Peyer's patch (tissue), 4 donors: ENCODE measurements at regions not wholly inside any gene's neighbourhood (a gene's known extent, or its start where the extent isn't known, plus 50 kb on each side); places are given as distances from the start of the nearest gene placed in this dataset.

Source experiments
- CTCF ChIP-seq, 6 experiments: fragments of 450-650 bp in 4 of 6; fragments of 200-600 bp in 2 of 6; sonication (generic) in 1 of 6; IDR thresholded peaks; one replicate each; pipeline ENCODE4 v1.5.1; 2017 to 2019; ENCODE audit warnings: antibody characterized with exemption in 6 of 6, mild to moderate bottlenecking in 3 of 6, moderate library complexity in 1 of 6
- POLR2A ChIP-seq, 2 donors: fragments of 450-650 bp; IDR thresholded peaks; one replicate each; pipeline ENCODE4 v1.5.1; 2017; ENCODE audit warnings: antibody characterized with exemption in 2 of 2, mild to moderate bottlenecking in 2 of 2, moderate library complexity in 2 of 2

GRCh38 chr10:4208499-4208898, 423.5 kb upstream of the KLF6 start:
- TF ChIP-seq CTCF (IDR thresholded peaks at IDR 0.05) (no peak), POLR2A (IDR thresholded peaks at IDR 0.05) (no peak)
